ENCODE measurements at regions not wholly inside any gene's neighbourhood (a gene's known extent, or its start where the extent isn't known, plus 50 kb on each side); places are given as distances from the start of the nearest gene placed in this dataset.

DNA sequence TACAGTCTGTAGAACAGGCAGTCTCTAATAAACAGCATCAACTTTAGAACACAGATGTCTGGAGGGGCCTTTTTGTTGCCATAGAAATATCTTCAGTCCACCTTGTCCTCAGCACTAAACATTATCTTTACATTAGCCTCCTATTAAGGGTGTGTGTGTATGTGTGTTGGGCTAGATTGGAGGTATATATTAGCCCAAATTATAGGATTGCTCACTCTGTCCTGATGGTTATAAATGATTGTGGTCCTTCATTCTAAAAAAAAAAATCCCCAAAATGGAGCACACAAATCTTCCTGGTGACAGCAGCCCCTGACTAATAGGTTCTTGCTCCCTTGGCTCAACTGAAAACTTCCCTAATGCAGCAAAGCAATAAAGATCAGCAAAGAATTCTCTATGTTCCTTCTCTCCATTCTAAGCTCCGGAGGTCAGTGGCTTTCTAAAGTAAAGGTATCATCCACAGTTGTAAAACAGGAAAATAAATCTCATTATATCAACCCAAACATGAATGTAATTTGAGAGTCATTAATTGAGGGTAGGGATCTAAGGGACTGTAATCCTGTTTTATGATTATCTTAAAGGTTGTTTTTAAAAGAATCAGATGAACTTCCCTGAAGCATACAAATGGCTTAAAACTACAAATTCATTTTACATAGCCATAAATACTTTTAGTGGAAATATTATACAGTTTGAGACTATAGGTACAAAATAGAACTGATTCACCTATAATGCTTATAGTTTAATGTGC, 232.7 kb downstream of the KLF12 start:
- H3K4me3 ChIP-seq, result no peak overlapping the region
- TF ChIP-seq CTCF (IDR thresholded peaks at IDR 0.05) (no peak), POLR2A (IDR thresholded peaks at IDR 0.05) (no peak)
- no peak for DNase-seq
- H3K27ac ChIP-seq, result no peak overlapping the region
- 79 to 92% (median 90%) methylated on average over 1 of the region's 1 CpG for WGBS, 4 donors
- intact Hi-C loops (cut with DNase I), result no loop called here
- H3K36me3 ChIP-seq (replicated peaks in 1 of 2), result no peaks in the 10 kb centered on the region
- no peaks in the 10 kb centered on the region for H3K9me3 ChIP-seq (replicated peaks in 1 of 3)
- H3K4me1 ChIP-seq (replicated peaks in 1 of 2), result no peaks in the 10 kb centered on the region
- H3K27me3 ChIP-seq, result no peaks in the 10 kb centered on the region

- no peak for TF ChIP-seq CTCF (IDR thresholded peaks at IDR 0.05)
- no peak for TF ChIP-seq POLR2A (IDR thresholded peaks at IDR 0.05)
- intact Hi-C loops (cut with DNase I), result no loop called here
- DNase-seq, result no peak
- H3K9me3 ChIP-seq (replicated peaks in 1 of 3), result no peaks in the 10 kb centered on the region
- no peak overlapping the region for H3K4me3 ChIP-seq
- no peaks in the 10 kb centered on the region for H3K27me3 ChIP-seq
- no peaks in the 10 kb centered on the region for H3K36me3 ChIP-seq (replicated peaks in 1 of 2)
- no peaks in the 10 kb centered on the region for H3K4me1 ChIP-seq (replicated peaks in 1 of 2)
- WGBS, 4 donors, result 73 to 89% (median 82%) methylated on average over 2 of the region's 2 CpGs
- no peak overlapping the region for H3K27ac ChIP-seq
Observed at GRCh38 chr13:73900591-73900990, 233.6 kb downstream of the KLF12 start.

DNA sequence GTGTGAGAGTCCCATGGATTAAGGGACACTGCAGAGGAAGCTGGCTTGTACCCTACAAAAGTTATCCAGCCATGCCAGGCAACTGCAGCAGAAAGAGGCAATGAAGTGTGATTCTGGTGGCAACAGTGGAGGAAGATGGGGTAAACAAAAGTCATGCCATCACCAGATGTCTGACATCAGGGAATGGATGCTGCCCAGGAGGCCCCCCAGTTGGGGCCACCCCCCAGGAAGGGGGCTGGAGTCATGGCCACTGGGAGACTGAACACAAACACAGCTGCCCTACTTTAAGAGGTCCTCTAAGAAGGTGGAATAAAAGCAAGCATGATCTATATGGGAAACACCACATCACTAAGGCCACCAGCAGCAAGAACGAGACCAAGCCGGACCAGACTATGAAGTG, 235.3 kb downstream of the KLF12 start:
- intact Hi-C loops (cut with DNase I), result no loop called here
- H3K27me3 ChIP-seq, result no peaks in the 10 kb centered on the region
- TF ChIP-seq CTCF (IDR thresholded peaks at IDR 0.05) (no peak), POLR2A (IDR thresholded peaks at IDR 0.05) (no peak)
- DNase-seq, result no peak
- no peaks in the 10 kb centered on the region for H3K36me3 ChIP-seq (replicated peaks in 1 of 2)
- H3K27ac ChIP-seq, result no peak overlapping the region
- H3K9me3 ChIP-seq (replicated peaks in 1 of 3), result no peaks in the 10 kb centered on the region
- no peak overlapping the region for H3K4me3 ChIP-seq
- H3K4me1 ChIP-seq (replicated peaks in 1 of 2), result no peaks in the 10 kb centered on the region
- WGBS, 4 donors, result 91 to 100% (median 96%) methylated on average over 2 of the region's 2 CpGs

- Histone ChIP-seq H3K27ac (no peak overlapping the region), H3K9me3 (replicated peaks in 1 of 3) (no peaks in the 10 kb centered on the region), H3K4me3 (no peak overlapping the region), H3K27me3 (no peaks in the 10 kb centered on the region), H3K36me3 (replicated peaks in 1 of 2) (no peaks in the 10 kb centered on the region), H3K4me1 (replicated peaks in 1 of 2) (no peaks in the 10 kb centered on the region)
- 78 to 91% (median 87%) methylated on average over 1 of the region's 1 CpG for WGBS, 4 donors
- TF ChIP-seq CTCF (IDR thresholded peaks at IDR 0.05), result no peak
- TF ChIP-seq POLR2A (IDR thresholded peaks at IDR 0.05), result no peak
- DNase-seq, result no peak
- intact Hi-C loops (cut with DNase I), result no loop called here
Observed at GRCh38 chr13:73898276-73898675, 235.9 kb downstream of the KLF12 start.
